RWPE1 (cell line): ENCODE measurements at regions not wholly inside any gene's neighbourhood (a gene's known extent, or its start where the extent isn't known, plus 50 kb on each side); places are given as distances from the start of the nearest gene placed in this dataset.

Experiments used
- CTCF ChIA-PET: fragments of 350-600 bp; sonication (Branson Sonifier 250); formaldehyde crosslinking; extraction: SDS; loops from one replicate; lab custom pipeline; 2021; lab: Yijun Ruan, JAX
- POLR2A ChIA-PET: fragments of 400-600 bp; formaldehyde crosslinking; extraction: SDS; loops from one replicate; lab custom pipeline; 2020; ENCODE audit warnings: antibody characterized with exemption; ENCODE audit not compliant: low non-redundant PET; lab: Yijun Ruan, JAX
- DNase-seq: peaks from one replicate; pipeline ENCODE4 v3.0.0; 2012; ENCODE audit warnings: low spot score
- H3K27ac ChIP-seq: fragments of 450-650 bp; 2 replicates; pipeline ENCODE4 v1.5.1; 2017
- TF ChIP-seq, protein P1 (sequence below): fragments of 450-650 bp; conservative IDR thresholded peaks from 2 replicates; pipeline ENCODE4 v1.5.1; 2017; ENCODE audit warnings: low read depth, mild to moderate bottlenecking

DNA sequence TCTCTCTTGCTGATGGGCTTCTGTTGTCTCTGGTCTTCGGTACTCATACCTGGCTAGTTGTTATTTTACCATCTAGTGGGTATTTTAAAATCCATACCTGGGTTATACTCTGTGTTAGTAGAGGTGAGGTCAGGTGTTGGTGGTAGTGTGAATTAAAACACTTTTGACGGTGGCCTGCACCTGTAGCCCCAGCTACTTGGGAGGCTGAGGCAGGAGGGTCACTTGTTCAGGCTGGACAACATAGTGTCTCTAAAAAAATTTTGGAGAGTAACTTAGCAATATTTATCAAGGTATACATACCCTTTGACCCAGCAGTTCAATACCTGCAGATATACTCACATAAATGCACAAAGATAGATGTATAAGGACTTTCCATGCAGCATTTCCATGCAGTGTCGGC is 55.4 kb downstream of the GSX1 start:
- DNase-seq = no peak
- ChIA-PET CTCF (interaction anchor here (0.6 to 0.7 kb wide), 2 partner anchors 13 to 1179 kb away, joined by 3 to 4 read pairs; no protein-coding TSS in a partner anchor), POLR2A (no interaction called here)
- H3K27ac ChIP-seq = no peak overlapping the region
- TF ChIP-seq, protein P1, sequence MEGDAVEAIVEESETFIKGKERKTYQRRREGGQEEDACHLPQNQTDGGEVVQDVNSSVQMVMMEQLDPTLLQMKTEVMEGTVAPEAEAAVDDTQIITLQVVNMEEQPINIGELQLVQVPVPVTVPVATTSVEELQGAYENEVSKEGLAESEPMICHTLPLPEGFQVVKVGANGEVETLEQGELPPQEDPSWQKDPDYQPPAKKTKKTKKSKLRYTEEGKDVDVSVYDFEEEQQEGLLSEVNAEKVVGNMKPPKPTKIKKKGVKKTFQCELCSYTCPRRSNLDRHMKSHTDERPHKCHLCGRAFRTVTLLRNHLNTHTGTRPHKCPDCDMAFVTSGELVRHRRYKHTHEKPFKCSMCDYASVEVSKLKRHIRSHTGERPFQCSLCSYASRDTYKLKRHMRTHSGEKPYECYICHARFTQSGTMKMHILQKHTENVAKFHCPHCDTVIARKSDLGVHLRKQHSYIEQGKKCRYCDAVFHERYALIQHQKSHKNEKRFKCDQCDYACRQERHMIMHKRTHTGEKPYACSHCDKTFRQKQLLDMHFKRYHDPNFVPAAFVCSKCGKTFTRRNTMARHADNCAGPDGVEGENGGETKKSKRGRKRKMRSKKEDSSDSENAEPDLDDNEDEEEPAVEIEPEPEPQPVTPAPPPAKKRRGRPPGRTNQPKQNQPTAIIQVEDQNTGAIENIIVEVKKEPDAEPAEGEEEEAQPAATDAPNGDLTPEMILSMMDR = no peak

DNA sequence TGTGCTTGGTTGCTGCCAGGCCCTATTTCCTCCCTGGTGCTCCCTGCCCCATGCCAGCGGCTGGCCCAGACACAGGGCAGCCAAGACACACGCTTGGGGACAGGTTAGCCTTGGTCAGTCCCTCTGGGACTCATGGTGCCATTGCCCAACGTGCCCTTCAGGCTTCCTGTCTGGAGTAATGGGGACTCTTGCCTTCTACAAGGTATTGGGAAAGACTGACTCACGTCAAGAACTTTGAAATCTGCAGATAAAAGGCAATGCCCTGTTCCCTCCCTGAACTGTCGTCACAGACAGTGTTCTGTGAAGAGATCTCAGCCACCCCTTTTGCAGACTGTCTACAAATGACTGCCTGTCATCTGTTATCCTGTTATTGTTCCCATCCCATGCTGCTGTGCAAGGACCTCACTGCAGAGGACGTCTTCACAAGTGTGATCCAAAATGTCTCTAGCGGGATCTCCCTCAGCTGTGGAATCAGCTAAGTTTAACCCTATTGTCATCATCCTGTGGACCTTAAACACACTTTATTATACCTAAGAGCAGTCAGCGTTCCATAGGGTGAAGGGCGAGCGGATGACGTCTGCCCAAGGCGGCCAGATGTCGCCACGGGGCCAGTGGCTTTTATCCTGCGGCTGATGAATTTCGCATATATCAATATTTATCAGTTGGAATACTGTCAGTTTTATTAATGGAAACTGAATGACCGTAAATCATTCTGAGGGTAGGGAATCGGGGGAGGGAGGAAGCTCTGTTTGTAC is 59.0 kb downstream of the GSX1 start:
- TF ChIP-seq, protein P1 = no peak
- DNase-seq = no peak
- ChIA-PET CTCF (no interaction called here), POLR2A (no interaction called here)
- no peak overlapping the region for H3K27ac ChIP-seq

DNA sequence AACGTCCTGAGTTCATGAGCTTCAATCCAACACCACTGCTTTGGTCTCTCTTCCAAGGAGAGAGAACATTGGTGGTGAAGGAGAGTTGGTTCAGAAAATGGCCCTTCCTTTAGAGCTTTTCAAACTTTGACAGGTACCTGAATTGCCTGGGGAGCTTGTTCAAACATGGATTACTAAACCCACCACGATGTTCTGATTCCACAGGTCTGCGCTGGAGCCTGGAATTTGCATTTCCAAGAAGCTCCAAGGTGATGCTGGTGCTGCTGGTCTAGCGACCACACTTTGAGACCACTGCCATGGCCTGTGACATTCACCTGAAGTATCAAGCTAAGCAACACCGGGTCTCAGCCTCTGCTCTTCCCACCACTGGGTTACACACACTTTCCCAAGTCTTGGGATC is 60.2 kb downstream of the GSX1 start:
- ChIA-PET CTCF (no interaction called here), POLR2A (interaction anchor here (0.7 kb wide), 2 partner anchors 13 to 429 kb away, joined by 3 read pairs; no protein-coding TSS in a partner anchor)

DNA sequence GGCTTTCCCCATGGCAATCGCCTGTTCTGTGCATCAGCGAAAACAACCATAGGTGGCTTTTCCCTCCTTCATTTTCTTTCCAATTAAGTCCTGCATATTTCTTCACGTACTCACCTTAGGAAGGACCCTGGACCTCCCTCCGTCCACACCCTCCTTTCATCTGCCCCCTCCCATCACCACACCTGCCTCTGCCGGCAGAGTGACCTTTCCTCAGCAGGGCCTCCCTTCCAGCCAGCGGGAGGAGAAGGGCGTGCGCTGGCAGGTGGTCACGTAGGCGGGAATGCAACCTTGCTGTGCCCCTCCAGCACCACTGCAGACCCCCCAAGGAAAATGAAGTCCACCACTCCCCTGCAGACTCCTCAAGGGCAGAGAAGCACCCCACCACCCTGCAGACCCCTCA is 61.1 kb downstream of the GSX1 start:
- POLR2A ChIA-PET = no interaction called here
- CTCF ChIA-PET = no interaction called here
- DNase-seq = no peak
- no peak overlapping the region for H3K27ac ChIP-seq
- TF ChIP-seq, protein P1 = no peak

More for the DNA sequence above, 60.2 kb downstream of the GSX1 start:
- TF ChIP-seq, protein P1 = no peak
- H3K27ac ChIP-seq = no peak overlapping the region
- DNase-seq = no peak

DNA sequence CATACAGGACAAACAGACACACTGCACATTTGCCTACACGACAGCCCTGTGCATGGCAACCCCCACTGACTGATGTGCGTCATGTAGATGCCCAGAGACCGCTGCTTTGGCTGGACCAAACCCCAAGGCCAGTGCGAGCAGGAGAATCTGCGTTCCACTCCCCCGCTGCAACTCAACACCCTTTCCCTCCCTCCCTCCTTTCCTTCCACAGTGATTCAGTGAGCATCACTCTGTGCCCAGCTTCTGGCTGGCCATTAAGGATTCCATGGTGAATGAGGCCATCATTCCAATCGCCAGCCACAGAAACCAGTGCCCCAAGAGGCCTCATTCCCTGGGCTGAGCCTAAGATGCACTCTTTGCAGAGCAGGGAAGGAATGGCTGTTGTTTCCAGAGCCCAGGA is 61.6 kb downstream of the GSX1 start:
- no peak for DNase-seq
- H3K27ac ChIP-seq = no peak overlapping the region
- CTCF ChIA-PET = no interaction called here
- TF ChIP-seq, protein P1 = no peak
- POLR2A ChIA-PET = no interaction called here

DNA sequence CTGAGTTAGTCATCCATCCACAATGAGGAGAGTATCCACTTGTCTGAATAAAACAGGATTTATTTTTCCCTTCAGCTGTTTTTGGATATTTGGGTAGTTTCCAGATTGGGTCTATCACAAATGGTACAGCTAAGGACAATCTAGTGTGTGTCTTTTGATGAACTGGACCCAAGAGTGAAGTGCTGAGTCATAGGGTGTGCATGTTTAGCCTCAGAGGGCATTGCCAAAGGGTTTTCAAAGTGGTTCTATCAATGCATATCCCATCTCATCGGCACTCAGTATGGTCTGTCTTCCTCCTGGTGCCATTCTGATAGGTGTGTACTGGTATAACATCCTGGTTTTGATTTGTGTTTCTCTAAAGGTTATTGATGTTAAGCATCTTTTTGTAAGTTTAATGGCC is 62.3 kb downstream of the GSX1 start:
- DNase-seq = no peak
- ChIA-PET POLR2A (no interaction called here), CTCF (no interaction called here)
- no peak overlapping the region for H3K27ac ChIP-seq
- TF ChIP-seq, protein P1 = no peak
